Neural crest cell (in vitro differentiated cells): ENCODE measurements at regions not wholly inside any gene's neighbourhood (a gene's known extent, or its start where the extent isn't known, plus 50 kb on each side); places are given as distances from the start of the nearest gene placed in this dataset.
"Not testable (repeated sequence)": the region's sequence is repeated elsewhere in the genome, so short reads cannot be mapped to it uniquely, and the experiment has no call there.

Source experiments
- DNase-seq: peaks from one replicate; pipeline ENCODE4 v3.0.0; 2021; ENCODE audit warnings: low read depth, mixed read lengths, low spot score
- H3K27ac Mint-ChIP-seq: one replicate; pipeline ENCODE4 v1.8.0; 2021; ENCODE audit warnings: mild to moderate bottlenecking, mixed read lengths; ENCODE audit not compliant: unreplicated experiment
- H3K27me3 Mint-ChIP-seq: 2 replicates; pipeline ENCODE4 v1.8.0; 2021; ENCODE audit warnings: low read depth, mild to moderate bottlenecking, mixed read lengths
- H3K36me3 Mint-ChIP-seq: 2 replicates; pipeline ENCODE4 v1.8.0; 2021; ENCODE audit warnings: low read depth, mild to moderate bottlenecking, mixed read lengths
- H3K4me1 Mint-ChIP-seq: 2 replicates; pipeline ENCODE4 v1.8.0; 2021; ENCODE audit warnings: mixed read lengths
- H3K4me3 Mint-ChIP-seq: one replicate; pipeline ENCODE4 v1.8.0; 2021; ENCODE audit warnings: mild to moderate bottlenecking, mixed read lengths
- H3K9me3 Mint-ChIP-seq: 2 replicates; pipeline ENCODE4 v1.8.0; 2021; ENCODE audit warnings: mixed read lengths
- TF ChIP-seq, protein P1 (sequence below): fragments of 200-600 bp; sonication (generic); conservative IDR thresholded peaks from 2 replicates; pipeline ENCODE4 v1.5.0; 2021; ENCODE audit warnings: antibody characterized with exemption, mild to moderate bottlenecking

GRCh38 chr15:87547470-87548181, 708.9 kb downstream of the NTRK3 start:
- no peaks in the 10 kb centered on the region for H3K27me3 Mint-ChIP-seq
- H3K27ac Mint-ChIP-seq, result no peak overlapping the region
- no peaks in the 10 kb centered on the region for H3K36me3 Mint-ChIP-seq
- TF ChIP-seq, protein P1, sequence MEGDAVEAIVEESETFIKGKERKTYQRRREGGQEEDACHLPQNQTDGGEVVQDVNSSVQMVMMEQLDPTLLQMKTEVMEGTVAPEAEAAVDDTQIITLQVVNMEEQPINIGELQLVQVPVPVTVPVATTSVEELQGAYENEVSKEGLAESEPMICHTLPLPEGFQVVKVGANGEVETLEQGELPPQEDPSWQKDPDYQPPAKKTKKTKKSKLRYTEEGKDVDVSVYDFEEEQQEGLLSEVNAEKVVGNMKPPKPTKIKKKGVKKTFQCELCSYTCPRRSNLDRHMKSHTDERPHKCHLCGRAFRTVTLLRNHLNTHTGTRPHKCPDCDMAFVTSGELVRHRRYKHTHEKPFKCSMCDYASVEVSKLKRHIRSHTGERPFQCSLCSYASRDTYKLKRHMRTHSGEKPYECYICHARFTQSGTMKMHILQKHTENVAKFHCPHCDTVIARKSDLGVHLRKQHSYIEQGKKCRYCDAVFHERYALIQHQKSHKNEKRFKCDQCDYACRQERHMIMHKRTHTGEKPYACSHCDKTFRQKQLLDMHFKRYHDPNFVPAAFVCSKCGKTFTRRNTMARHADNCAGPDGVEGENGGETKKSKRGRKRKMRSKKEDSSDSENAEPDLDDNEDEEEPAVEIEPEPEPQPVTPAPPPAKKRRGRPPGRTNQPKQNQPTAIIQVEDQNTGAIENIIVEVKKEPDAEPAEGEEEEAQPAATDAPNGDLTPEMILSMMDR, result no peak
- DNase-seq, result no peak
- peaks cover 5% of the 10 kb centered on the region for H3K9me3 Mint-ChIP-seq
- H3K4me1 Mint-ChIP-seq, result no peaks in the 10 kb centered on the region
- no peak overlapping the region for H3K4me3 Mint-ChIP-seq

DNA sequence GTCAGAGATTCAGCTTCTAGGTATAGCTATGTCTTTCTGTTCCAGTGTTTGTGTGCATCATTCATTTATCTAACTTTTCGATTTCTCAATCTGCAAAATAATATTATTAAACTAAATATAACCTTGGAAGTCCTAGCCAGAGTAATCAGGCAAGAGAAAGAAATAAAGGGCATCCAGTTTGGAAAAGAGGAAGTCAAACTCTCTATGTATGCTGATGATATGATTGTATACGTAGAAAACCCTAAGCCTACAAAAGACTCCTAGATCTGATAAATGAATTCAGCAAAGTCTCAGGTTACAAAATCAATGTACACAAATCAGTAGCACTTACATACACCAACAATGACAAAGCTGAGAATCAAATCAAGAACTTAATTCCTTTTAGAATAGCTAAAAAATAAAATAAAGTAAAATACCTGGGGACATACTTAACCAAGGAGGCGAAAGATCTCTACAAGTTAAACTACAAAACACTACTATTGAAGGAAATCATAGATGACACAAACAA, 718.2 kb downstream of the NTRK3 start:
- TF ChIP-seq, protein P1, result no peak
- no peak overlapping the region for H3K27ac Mint-ChIP-seq
- DNase-seq, result no peak
- no peaks in the 10 kb centered on the region for H3K4me1 Mint-ChIP-seq
- no peak overlapping the region for H3K4me3 Mint-ChIP-seq
- H3K27me3 Mint-ChIP-seq, result no peaks in the 10 kb centered on the region
- H3K36me3 Mint-ChIP-seq, result no peaks in the 10 kb centered on the region
- peaks cover 12% of the 10 kb centered on the region for H3K9me3 Mint-ChIP-seq

GRCh38 chr15:87537295-87537694, 719.2 kb downstream of the NTRK3 start:
- H3K4me1 Mint-ChIP-seq, result no peaks in the 10 kb centered on the region
- no peak overlapping the region for H3K27ac Mint-ChIP-seq
- DNase-seq, result no peak
- H3K4me3 Mint-ChIP-seq, result no peak overlapping the region
- H3K9me3 Mint-ChIP-seq, result peaks cover 14% of the 10 kb centered on the region
- TF ChIP-seq, protein P1, result no peak
- no peaks in the 10 kb centered on the region for H3K27me3 Mint-ChIP-seq
- H3K36me3 Mint-ChIP-seq, result no peaks in the 10 kb centered on the region

DNA sequence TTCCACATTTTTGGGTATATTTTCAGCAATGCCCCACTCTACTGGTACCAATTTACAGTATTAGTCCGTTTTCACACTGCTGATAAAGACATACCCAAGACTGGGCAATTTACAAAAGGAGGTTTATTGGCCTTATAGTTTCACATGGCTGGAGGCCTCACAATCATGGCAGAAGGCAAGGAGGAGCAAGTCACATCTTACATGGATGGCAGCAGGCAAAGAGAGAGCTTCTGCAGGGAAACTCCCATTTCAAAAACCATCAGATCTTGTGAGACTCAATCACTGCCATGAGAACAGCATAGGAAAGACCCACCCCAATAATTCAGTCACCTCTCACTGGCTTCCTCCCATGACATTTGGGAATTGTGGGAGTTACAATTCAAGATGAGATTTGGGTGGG, 722.9 kb downstream of the NTRK3 start:
- not testable (repeated sequence) for H3K27me3 Mint-ChIP-seq, H3K4me3 Mint-ChIP-seq, H3K36me3 Mint-ChIP-seq, H3K4me1 Mint-ChIP-seq, DNase-seq, H3K27ac Mint-ChIP-seq
- H3K9me3 Mint-ChIP-seq, result peaks cover 18% of the 10 kb centered on the region

GRCh38 chr15:87528873-87529272, 727.7 kb downstream of the NTRK3 start:
- H3K27ac Mint-ChIP-seq, result no peak overlapping the region
- peaks cover 4% of the 10 kb centered on the region for H3K4me1 Mint-ChIP-seq
- H3K4me3 Mint-ChIP-seq, result no peak overlapping the region
- TF ChIP-seq, protein P1, result no peak
- no peaks in the 10 kb centered on the region for H3K27me3 Mint-ChIP-seq
- H3K9me3 Mint-ChIP-seq, result peaks cover 17% of the 10 kb centered on the region
- DNase-seq, result no peak
- H3K36me3 Mint-ChIP-seq, result peaks cover 3% of the 10 kb centered on the region

GRCh38 chr15:87527875-87528274, 728.7 kb downstream of the NTRK3 start:
- Mint-ChIP-seq H3K4me3 (no peak overlapping the region), H3K27ac (no peak overlapping the region), H3K4me1 (peaks cover 4% of the 10 kb centered on the region), H3K9me3 (peaks cover 11% of the 10 kb centered on the region), H3K27me3 (no peaks in the 10 kb centered on the region), H3K36me3 (peaks cover 3% of the 10 kb centered on the region)
- TF ChIP-seq, protein P1, result no peak
- DNase-seq, result no peak
